Thyroid gland (tissue), 4 donors: ENCODE measurements at regions not wholly inside any gene's neighbourhood (a gene's known extent, or its start where the extent isn't known, plus 50 kb on each side); places are given as distances from the start of the nearest gene placed in this dataset.

ENCODE experiments used
- DNase-seq, 2 donors: peaks; one replicate each; pipeline ENCODE4 v3.0.0-alpha.2; 2019
- H3K27ac ChIP-seq, 3 donors: fragments of 200-600 bp; sonication (generic); 1 replicate in 2 of 3; 2 replicates in 1 of 3; pipeline ENCODE4 v1.5.1; 2016 to 2019; ENCODE audit warnings: mild to moderate bottlenecking in 1 of 3, moderate library complexity in 1 of 3
- H3K27me3 ChIP-seq: fragments of 200-600 bp; sonication (generic); one replicate; pipeline ENCODE4 v1.5.1; 2019
- H3K36me3 ChIP-seq, 2 donors: fragments of 200-600 bp; sonication (generic); one replicate each; pipeline ENCODE4 v1.5.1; 2016 to 2019
- H3K4me1 ChIP-seq, 2 donors: fragments of 200-600 bp; sonication (generic); one replicate each; pipeline ENCODE4 v1.5.1; 2017 to 2019
- H3K4me3 ChIP-seq, 3 donors: fragments of 200-600 bp; sonication (generic); replicated peaks in 1 of 3; 1 replicate in 2 of 3; 2 replicates in 1 of 3; pipeline ENCODE4 v1.5.1; 2016; ENCODE audit warnings: mild to moderate bottlenecking in 1 of 3
- H3K9me3 ChIP-seq: fragments of 200-600 bp; sonication (generic); one replicate; pipeline ENCODE4 v1.5.1; 2017
- POLR2A ChIP-seq, 2 donors: fragments of 450-650 bp; IDR thresholded peaks; one replicate each; pipeline ENCODE4 v1.6.1; 2017; ENCODE audit warnings: antibody characterized with exemption in 2 of 2, mild to moderate bottlenecking in 2 of 2, moderate library complexity in 1 of 2
- WGBS, 2 donors: methylation state at CpG; one replicate each; pipeline ENCODE4 v1.1.5; 2017; 5-methylcytosine and 5-hydroxymethylcytosine counted together
- intact Hi-C: fragments of 100-400 bp; cut with DNase I; formaldehyde crosslinking; loops from one replicate; pipeline ENCODE4 v1.15.1; 2023
- TF ChIP-seq, protein P1 (sequence below), 6 experiments: fragments of 200-600 bp in 3 of 6; fragments of 450-650 bp in 3 of 6; sonication (generic) in 3 of 6; IDR thresholded peaks; one replicate each; pipeline ENCODE4 v1.5.1; 2016 to 2019; ENCODE audit warnings: antibody characterized with exemption in 6 of 6, mild to moderate bottlenecking in 2 of 6, inconsistent platforms in 1 of 6, moderate library complexity in 1 of 6

DNA sequence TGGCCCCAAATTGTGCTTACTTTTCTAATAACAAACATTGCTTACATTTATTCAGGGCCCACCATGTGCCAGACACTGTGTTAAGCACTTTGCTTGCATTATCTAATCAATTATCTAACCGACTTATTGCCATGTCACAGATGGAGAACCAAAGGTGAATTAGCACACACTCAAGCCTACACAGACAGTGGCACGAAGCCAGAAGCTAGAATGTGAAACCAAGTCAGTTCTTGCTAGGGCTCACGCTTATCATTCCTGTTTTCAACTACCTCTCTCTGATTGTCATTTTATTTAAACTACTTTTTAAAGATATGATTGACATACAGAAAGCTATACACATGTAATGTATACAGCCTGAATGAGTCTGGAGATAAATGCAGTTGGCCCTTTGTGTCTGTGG lies 215.7 kb upstream of the CFAP20DC start:
- Histone ChIP-seq H3K36me3 (no peaks in the 10 kb centered on the region), H3K27me3 (no peaks in the 10 kb centered on the region), H3K4me3 (no peak overlapping the region), H3K9me3 (no peaks in the 10 kb centered on the region), H3K4me1 (peaks cover 10 to 14% of the 10 kb centered on the region in 2 donors), H3K27ac (no peak overlapping the region)
- intact Hi-C loops: no loop called here
- TF ChIP-seq, protein P1, sequence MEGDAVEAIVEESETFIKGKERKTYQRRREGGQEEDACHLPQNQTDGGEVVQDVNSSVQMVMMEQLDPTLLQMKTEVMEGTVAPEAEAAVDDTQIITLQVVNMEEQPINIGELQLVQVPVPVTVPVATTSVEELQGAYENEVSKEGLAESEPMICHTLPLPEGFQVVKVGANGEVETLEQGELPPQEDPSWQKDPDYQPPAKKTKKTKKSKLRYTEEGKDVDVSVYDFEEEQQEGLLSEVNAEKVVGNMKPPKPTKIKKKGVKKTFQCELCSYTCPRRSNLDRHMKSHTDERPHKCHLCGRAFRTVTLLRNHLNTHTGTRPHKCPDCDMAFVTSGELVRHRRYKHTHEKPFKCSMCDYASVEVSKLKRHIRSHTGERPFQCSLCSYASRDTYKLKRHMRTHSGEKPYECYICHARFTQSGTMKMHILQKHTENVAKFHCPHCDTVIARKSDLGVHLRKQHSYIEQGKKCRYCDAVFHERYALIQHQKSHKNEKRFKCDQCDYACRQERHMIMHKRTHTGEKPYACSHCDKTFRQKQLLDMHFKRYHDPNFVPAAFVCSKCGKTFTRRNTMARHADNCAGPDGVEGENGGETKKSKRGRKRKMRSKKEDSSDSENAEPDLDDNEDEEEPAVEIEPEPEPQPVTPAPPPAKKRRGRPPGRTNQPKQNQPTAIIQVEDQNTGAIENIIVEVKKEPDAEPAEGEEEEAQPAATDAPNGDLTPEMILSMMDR (IDR thresholded peaks at IDR 0.05): no peak
- TF ChIP-seq POLR2A (IDR thresholded peaks at IDR 0.05): no peak
- WGBS, 2 donors: 56 to 59% methylated on average over 3 of the region's 3 CpGs
- DNase-seq: peak; percentile 47 to 57

DNA sequence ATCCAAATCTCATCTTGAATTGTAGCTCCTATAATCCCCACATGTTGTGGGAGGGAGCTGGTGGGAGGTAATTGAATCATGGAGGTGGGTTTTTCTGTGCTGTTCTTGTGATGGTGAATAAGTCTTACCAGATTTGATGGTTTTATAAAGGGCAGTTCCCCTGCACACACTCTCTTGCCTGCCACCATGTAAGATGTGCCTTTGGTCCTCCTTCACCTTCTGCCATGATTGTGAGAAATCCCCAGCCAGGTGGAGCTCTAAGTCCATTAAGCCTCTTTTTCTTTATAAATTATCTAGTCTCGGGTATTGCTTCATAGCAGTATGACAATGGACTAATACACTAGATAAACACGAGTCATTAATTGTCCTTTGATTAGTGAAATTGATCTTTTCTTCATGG lies 214.5 kb upstream of the CFAP20DC start:
- Histone ChIP-seq H3K27ac (no peak overlapping the region), H3K4me1 (peaks cover 10 to 14% of the 10 kb centered on the region in 2 donors), H3K9me3 (no peaks in the 10 kb centered on the region), H3K4me3 (no peak overlapping the region), H3K27me3 (no peaks in the 10 kb centered on the region), H3K36me3 (no peaks in the 10 kb centered on the region)
- DNase-seq: no peak
- 87 to 92% methylated on average over 2 of the region's 2 CpGs for WGBS, 2 donors
- intact Hi-C loops: no loop called here
- TF ChIP-seq POLR2A (IDR thresholded peaks at IDR 0.05): no peak
- TF ChIP-seq, protein P1 (IDR thresholded peaks at IDR 0.05): no peak

DNA sequence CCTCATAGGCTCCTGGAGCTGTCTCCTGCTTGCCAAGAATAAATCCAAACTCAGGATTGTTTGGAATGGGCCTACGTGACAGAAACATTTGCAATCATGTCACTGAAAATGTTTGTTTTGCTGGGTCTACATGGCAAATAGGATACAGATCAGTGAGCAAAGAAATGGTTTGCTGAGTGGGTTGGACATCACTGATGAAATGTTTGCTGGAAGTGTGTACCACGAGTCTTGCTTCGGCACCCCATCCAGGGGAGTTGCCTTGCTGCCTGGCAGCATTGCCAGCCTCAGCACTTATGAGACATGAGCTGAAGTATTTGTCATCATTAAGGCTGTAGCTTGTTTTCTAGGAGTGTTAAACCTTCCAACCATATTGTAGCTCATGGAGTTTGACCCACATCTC lies 213.3 kb upstream of the CFAP20DC start:
- intact Hi-C loops: no loop called here
- peak overlapping the region in 2 of 3 donors; percentile 41 to 64 for H3K27ac ChIP-seq
- TF ChIP-seq POLR2A (IDR thresholded peaks at IDR 0.05): no peak
- TF ChIP-seq, protein P1 (IDR thresholded peaks at IDR 0.05): no peak
- H3K9me3 ChIP-seq: no peaks in the 10 kb centered on the region
- no peaks in the 10 kb centered on the region for H3K27me3 ChIP-seq
- no peaks in the 10 kb centered on the region for H3K36me3 ChIP-seq
- peaks cover 10 to 14% of the 10 kb centered on the region in 2 donors for H3K4me1 ChIP-seq
- 29 to 30% methylated on average over 3 of the region's 3 CpGs for WGBS, 2 donors
- no peak overlapping the region for H3K4me3 ChIP-seq
- DNase-seq: peak; percentile 85 to 87

DNA sequence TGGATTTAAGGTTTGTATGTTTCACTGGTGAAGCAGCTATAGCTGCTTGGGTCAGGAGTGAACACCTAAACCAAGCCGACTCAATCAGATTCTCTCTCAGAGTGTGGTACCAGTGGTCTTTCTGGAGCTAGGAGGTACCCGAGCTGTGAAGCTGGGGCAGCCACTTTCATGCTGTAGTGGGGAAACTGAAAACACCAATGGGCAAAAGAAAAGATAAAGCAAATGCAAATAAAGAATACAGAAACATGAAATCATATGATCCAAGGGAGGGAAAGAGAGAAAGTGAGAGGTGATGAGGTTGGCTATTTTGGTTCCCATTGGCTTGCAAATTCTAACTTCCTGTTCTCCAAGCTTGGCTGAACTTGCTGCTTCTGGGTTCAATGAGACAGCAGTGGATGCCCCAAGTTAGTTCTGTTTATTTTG lies 212.3 kb upstream of the CFAP20DC start:
- H3K27me3 ChIP-seq: no peaks in the 10 kb centered on the region
- peaks cover 10 to 14% of the 10 kb centered on the region in 2 donors for H3K4me1 ChIP-seq
- no peak overlapping the region for H3K4me3 ChIP-seq
- WGBS, 2 donors: 88 to 92% methylated on average over 2 of the region's 2 CpGs
- no peaks in the 10 kb centered on the region for H3K36me3 ChIP-seq
- TF ChIP-seq, protein P1 (IDR thresholded peaks at IDR 0.05): no peak
- TF ChIP-seq POLR2A (IDR thresholded peaks at IDR 0.05): no peak
- intact Hi-C loops: no loop called here
- peak in 1 of 2 donors; percentile 14 for DNase-seq
- no peaks in the 10 kb centered on the region for H3K9me3 ChIP-seq
- peak overlapping the region in 2 of 3 donors; percentile 41 to 64 for H3K27ac ChIP-seq

DNA sequence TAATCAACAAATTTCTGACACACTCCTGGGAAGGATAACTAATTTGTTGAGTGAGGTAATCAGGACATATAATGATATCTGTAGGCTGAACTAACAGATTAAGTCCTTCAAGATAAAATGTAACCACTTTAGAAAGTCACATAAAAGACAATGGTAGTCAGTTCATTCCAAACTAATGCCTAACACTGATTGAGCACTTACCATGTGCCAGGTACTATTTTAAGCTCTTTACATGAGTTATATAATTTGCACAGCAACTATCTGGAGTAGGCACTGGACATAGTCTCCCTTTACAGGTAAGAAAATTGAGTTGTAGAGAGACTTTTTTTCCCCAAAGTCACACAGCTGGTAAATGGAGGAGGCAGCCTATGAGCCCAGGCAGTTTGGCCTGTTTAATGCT lies 211.2 kb upstream of the CFAP20DC start:
- Histone ChIP-seq H3K4me1 (peaks cover 10 to 14% of the 10 kb centered on the region in 2 donors), H3K36me3 (no peaks in the 10 kb centered on the region)
- intact Hi-C loops: no loop called here

More for the DNA sequence above, 211.2 kb upstream of the CFAP20DC start:
- Histone ChIP-seq H3K27ac (no peak overlapping the region), H3K4me3 (no peak overlapping the region), H3K27me3 (no peaks in the 10 kb centered on the region), H3K9me3 (no peaks in the 10 kb centered on the region)
- no peak for DNase-seq
- TF ChIP-seq, protein P1 (IDR thresholded peaks at IDR 0.05): no peak
- TF ChIP-seq POLR2A (IDR thresholded peaks at IDR 0.05): no peak
